ENCODE measurements at regions not wholly inside any gene's neighbourhood (a gene's known extent, or its start where the extent isn't known, plus 50 kb on each side); places are given as distances from the start of the nearest gene placed in this dataset.
"Not testable (repeated sequence)": the region's sequence is repeated elsewhere in the genome, so short reads cannot be mapped to it uniquely, and the experiment has no call there.

DNA sequence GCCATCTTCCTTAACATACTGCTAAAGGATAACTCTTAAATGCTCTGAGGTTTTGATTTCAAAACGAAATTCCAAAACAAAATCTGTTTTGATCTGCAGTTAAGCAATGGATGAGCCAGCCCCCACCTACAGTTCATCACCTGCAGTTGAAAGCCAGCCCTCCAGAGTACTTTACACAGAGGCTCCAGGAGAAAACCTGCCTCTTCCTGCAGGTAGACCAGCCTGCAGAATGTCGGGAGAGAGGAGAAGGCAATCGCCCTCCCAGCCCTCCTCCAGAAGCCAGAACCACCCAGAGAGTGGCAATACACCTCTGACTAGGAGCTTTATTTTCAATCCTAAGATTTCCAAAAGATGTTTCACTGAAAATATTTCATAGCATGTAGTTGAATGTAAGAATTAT, 798.1 kb downstream of the GATA3 start:
- TF ChIP-seq CREB5 (CRISPR knock-in tag; IDR thresholded peaks at IDR 0.05; ENCODE audit: low read depth) (no peak), BACH2 (CRISPR knock-in tag; IDR thresholded peaks at IDR 0.05; ENCODE audit: borderline replicate concordance) (no peak), TSHZ2 (CRISPR knock-in tag; IDR thresholded peaks at IDR 0.05) (no peak)
- ATAC-seq: no peak

DNA sequence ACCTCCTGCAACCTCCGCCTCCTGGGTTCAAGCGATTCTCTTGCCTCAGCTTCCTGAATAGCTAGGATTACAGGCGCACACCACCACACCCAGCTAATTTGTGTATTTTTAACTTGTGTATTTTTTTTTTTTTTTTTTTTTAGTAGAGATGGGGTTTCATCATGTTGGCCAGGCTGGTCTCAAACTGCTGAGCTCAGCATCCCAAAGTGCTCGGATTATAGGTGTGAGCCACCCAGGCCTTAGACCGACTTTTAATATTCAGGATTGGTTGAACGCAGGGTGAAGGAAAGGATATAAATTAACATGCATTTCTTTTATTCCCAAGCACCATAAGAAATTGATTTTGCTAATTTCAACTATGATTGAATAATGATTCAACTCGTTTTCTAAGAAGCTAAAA, 798.6 kb downstream of the GATA3 start:
- TF ChIP-seq CSRNP3 (CRISPR knock-in tag; IDR thresholded peaks at IDR 0.05): no peak
- TF ChIP-seq TSHZ2 (CRISPR knock-in tag; IDR thresholded peaks at IDR 0.05): no peak
- TF ChIP-seq BACH2 (CRISPR knock-in tag; IDR thresholded peaks at IDR 0.05; ENCODE audit: borderline replicate concordance): no peak
- TF ChIP-seq ESRRG (CRISPR knock-in tag; IDR thresholded peaks at IDR 0.05): no peak
- TF ChIP-seq ZFP30 (CRISPR knock-in tag; IDR thresholded peaks at IDR 0.05): no peak
- TF ChIP-seq TOX (CRISPR knock-in tag; IDR thresholded peaks at IDR 0.05; ENCODE audit: borderline replicate concordance): no peak
- no peak for TF ChIP-seq CREB5 (CRISPR knock-in tag; IDR thresholded peaks at IDR 0.05; ENCODE audit: low read depth)
- no peak for TF ChIP-seq RARB (CRISPR knock-in tag; IDR thresholded peaks at IDR 0.05)
- no peak for TF ChIP-seq TCF4 (CRISPR knock-in tag; IDR thresholded peaks at IDR 0.05; ENCODE audit: borderline replicate concordance)
- no peak for TF ChIP-seq ZFP3 (CRISPR knock-in tag; IDR thresholded peaks at IDR 0.05)
- no peak for TF ChIP-seq SNAI2 (CRISPR knock-in tag; IDR thresholded peaks at IDR 0.05)
- no peak for TF ChIP-seq ARNTL (CRISPR knock-in tag; IDR thresholded peaks at IDR 0.05; ENCODE audit: borderline replicate concordance, low read depth)
- no peak for TF ChIP-seq POU6F1 (CRISPR knock-in tag; IDR thresholded peaks at IDR 0.05; ENCODE audit: borderline replicate concordance, low read depth)
- TF ChIP-seq OSR1 (CRISPR knock-in tag; IDR thresholded peaks at IDR 0.05): no peak
- TF ChIP-seq ZNF565 (CRISPR knock-in tag; conservative IDR thresholded peaks at IDR 0.05; ENCODE audit: low read depth): no peak
- no peak for TF ChIP-seq PPARA (CRISPR knock-in tag; IDR thresholded peaks at IDR 0.05; ENCODE audit: borderline replicate concordance)
- TF ChIP-seq CSDC2 (CRISPR knock-in tag; IDR thresholded peaks at IDR 0.05): no peak
- no peak for TF ChIP-seq ZNF8 (CRISPR knock-in tag; IDR thresholded peaks at IDR 0.05)
- TF ChIP-seq ZC3H10 (CRISPR knock-in tag; IDR thresholded peaks at IDR 0.05): no peak
- no peak for ATAC-seq

GRCh38 chr10:8868924-8869323, 814.4 kb downstream of the GATA3 start:
- ATAC-seq: not testable (repeated sequence)
